HG03460 (cell line): ENCODE measurements at regions not wholly inside any gene's neighbourhood (a gene's known extent, or its start where the extent isn't known, plus 50 kb on each side); places are given as distances from the start of the nearest gene placed in this dataset.
"Not testable (repeated sequence)": the region's sequence is repeated elsewhere in the genome, so short reads cannot be mapped to it uniquely, and the experiment has no call there.

Experiments used
- ATAC-seq: cut with Tn5 transposase; IDR thresholded peaks from one replicate; pipeline ENCODE4 v1.9.1; 2021; ENCODE audit not compliant: unreplicated experiment

- ATAC-seq: no peak
These were observed 374.4 kb downstream of the DLEU7 start for GRCh38 chr13:50468849-50469669.

- not testable (repeated sequence) for ATAC-seq
These were observed 370.4 kb downstream of the DLEU7 start for GRCh38 chr13:50473050-50473449.

GRCh38 chr13:50474088-50474662 is 369.3 kb downstream of the DLEU7 start:
- ATAC-seq: no peak

GRCh38 chr13:50476577-50477285 is 366.8 kb downstream of the DLEU7 start:
- no peak for ATAC-seq

GRCh38 chr13:50481936-50482335 is 361.6 kb downstream of the DLEU7 start:
- ATAC-seq: no peak

GRCh38 chr13:50483416-50483815 is 360.1 kb downstream of the DLEU7 start:
- no peak for ATAC-seq

GRCh38 chr13:50484472-50485113 is 358.9 kb downstream of the DLEU7 start:
- ATAC-seq: no peak

- ATAC-seq: no peak
These were observed 357.2 kb downstream of the DLEU7 start for GRCh38 chr13:50485979-50486935.

- no peak for ATAC-seq
These were observed 349.8 kb downstream of the DLEU7 start for GRCh38 chr13:50493683-50494082.

- ATAC-seq: no peak
These were observed 349.4 kb downstream of the DLEU7 start for GRCh38 chr13:50494138-50494537.

- ATAC-seq: not testable (repeated sequence)
These were observed 340.3 kb downstream of the DLEU7 start for GRCh38 chr13:50503212-50503611.

GRCh38 chr13:50509167-50509566 is 334.3 kb downstream of the DLEU7 start:
- ATAC-seq: no peak

GRCh38 chr13:50509771-50510441 is 333.6 kb downstream of the DLEU7 start:
- no peak for ATAC-seq

GRCh38 chr13:50510885-50511545 is 332.5 kb downstream of the DLEU7 start:
- ATAC-seq: not testable (repeated sequence)

GRCh38 chr13:50511877-50512341 is 331.6 kb downstream of the DLEU7 start:
- peak; percentile 40 for ATAC-seq

- ATAC-seq: peak; percentile 93
These were observed 330.8 kb downstream of the DLEU7 start for GRCh38 chr13:50512474-50513299.

GRCh38 chr13:50513300-50513877 is 330.1 kb downstream of the DLEU7 start:
- ATAC-seq: no peak

- no peak for ATAC-seq
These were observed 329.2 kb downstream of the DLEU7 start for GRCh38 chr13:50514249-50514648.
